Neutrophil (primary cell): ENCODE measurements at regions not wholly inside any gene's neighbourhood (a gene's known extent, or its start where the extent isn't known, plus 50 kb on each side); places are given as distances from the start of the nearest gene placed in this dataset.

Experiments
- H3K27ac ChIP-seq: fragments of 200-600 bp; sonication (generic); 2 replicates; pipeline ENCODE4 v1.5.1; 2016; ENCODE audit warnings: mild to moderate bottlenecking, moderate library complexity
- H3K27me3 ChIP-seq: fragments of 200-600 bp; sonication (generic); 2 replicates; pipeline ENCODE4 v1.6.0; 2016; ENCODE audit warnings: mild to moderate bottlenecking
- H3K36me3 ChIP-seq: fragments of 200-600 bp; sonication (generic); 2 replicates; pipeline ENCODE4 v1.5.1; 2017
- H3K4me1 ChIP-seq, 2 experiments: fragments of 200-600 bp in 1 of 2; sonication (generic) in 1 of 2; 1 replicate in 1 of 2; 2 replicates in 1 of 2; pipeline versions ENCODE4 v1.5.1 to v1.6.1; 2013 to 2016; ENCODE audit warnings: low read depth in 1 of 2, low read length in 1 of 2, mild to moderate bottlenecking in 1 of 2, moderate library complexity in 1 of 2; ENCODE audit not compliant: control insufficient read depth in 1 of 2, insufficient read depth in 1 of 2
- H3K4me3 ChIP-seq, 2 experiments: fragments of 200-600 bp in 1 of 2; sonication (generic) in 1 of 2; 1 replicate in 1 of 2; 2 replicates in 1 of 2; pipeline ENCODE4 v1.5.1; 2013 to 2016; ENCODE audit warnings: low read depth in 1 of 2, low read length in 1 of 2, mild to moderate bottlenecking in 1 of 2, moderate library complexity in 1 of 2
- H3K9me3 ChIP-seq: fragments of 200-600 bp; sonication (generic); 2 replicates; pipeline ENCODE4 v1.5.1; 2016
- TF ChIP-seq, protein P1 (sequence below): fragments of 200-600 bp; sonication (generic); IDR thresholded peaks from 2 replicates; pipeline ENCODE4 v1.5.1; 2016; ENCODE audit warnings: antibody characterized with exemption

DNA sequence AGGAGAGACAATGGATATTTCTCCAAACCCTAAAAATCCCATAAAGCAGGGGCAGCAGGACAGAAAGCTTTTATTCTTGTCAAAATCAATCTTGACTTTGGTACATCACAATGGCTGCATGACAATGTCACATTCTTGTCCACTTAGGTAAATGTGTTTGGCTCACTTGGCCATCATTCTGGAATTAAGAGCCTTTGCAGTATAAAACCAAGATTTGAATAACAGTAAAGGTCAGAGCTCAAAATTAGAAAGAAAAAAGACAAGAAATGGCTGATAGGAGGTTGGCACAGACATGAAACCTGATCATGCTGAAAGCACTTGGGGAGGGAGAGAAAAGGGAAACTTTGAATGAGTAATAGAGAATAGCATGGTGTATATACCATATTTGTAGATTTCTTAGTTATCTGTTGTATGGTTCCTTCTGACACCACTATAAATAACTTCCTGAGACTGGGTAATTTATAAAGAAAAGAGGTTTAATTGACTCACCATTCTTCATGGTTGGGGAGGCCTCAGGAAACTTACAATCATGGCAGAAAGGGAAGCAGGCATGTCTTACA lies 158.5 kb upstream of the SGO1 start:
- Histone ChIP-seq H3K9me3 (no peaks in the 10 kb centered on the region), H3K36me3 (no peaks in the 10 kb centered on the region), H3K4me1 (no peaks in the 10 kb centered on the region), H3K27ac (no peak overlapping the region), H3K4me3 (no peak overlapping the region), H3K27me3 (no peaks in the 10 kb centered on the region)
- TF ChIP-seq, protein P1, sequence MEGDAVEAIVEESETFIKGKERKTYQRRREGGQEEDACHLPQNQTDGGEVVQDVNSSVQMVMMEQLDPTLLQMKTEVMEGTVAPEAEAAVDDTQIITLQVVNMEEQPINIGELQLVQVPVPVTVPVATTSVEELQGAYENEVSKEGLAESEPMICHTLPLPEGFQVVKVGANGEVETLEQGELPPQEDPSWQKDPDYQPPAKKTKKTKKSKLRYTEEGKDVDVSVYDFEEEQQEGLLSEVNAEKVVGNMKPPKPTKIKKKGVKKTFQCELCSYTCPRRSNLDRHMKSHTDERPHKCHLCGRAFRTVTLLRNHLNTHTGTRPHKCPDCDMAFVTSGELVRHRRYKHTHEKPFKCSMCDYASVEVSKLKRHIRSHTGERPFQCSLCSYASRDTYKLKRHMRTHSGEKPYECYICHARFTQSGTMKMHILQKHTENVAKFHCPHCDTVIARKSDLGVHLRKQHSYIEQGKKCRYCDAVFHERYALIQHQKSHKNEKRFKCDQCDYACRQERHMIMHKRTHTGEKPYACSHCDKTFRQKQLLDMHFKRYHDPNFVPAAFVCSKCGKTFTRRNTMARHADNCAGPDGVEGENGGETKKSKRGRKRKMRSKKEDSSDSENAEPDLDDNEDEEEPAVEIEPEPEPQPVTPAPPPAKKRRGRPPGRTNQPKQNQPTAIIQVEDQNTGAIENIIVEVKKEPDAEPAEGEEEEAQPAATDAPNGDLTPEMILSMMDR = no peak

DNA sequence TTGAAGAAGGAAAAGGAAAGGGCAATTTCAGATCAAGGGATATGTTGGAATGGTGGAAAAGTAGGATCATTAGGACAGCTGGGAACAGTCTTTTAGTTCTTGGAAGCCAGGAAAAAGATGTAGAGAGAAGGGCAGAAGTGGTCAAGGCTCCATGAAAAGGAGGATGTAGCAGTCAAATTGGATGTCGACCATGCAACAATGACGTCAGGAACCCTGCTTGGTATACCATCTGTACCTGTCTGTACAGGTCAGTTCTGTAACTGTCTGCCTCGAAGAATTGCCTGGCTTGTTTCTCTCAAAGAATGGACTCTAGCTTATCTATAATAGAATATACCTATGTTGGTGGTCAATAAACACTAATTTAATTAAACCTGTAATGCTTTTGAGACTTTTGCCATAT lies 157.8 kb upstream of the SGO1 start:
- Histone ChIP-seq H3K9me3 (no peaks in the 10 kb centered on the region), H3K27me3 (no peaks in the 10 kb centered on the region), H3K36me3 (no peaks in the 10 kb centered on the region), H3K27ac (no peak overlapping the region), H3K4me3 (no peak overlapping the region), H3K4me1 (no peaks in the 10 kb centered on the region)
- TF ChIP-seq, protein P1 = no peak

DNA sequence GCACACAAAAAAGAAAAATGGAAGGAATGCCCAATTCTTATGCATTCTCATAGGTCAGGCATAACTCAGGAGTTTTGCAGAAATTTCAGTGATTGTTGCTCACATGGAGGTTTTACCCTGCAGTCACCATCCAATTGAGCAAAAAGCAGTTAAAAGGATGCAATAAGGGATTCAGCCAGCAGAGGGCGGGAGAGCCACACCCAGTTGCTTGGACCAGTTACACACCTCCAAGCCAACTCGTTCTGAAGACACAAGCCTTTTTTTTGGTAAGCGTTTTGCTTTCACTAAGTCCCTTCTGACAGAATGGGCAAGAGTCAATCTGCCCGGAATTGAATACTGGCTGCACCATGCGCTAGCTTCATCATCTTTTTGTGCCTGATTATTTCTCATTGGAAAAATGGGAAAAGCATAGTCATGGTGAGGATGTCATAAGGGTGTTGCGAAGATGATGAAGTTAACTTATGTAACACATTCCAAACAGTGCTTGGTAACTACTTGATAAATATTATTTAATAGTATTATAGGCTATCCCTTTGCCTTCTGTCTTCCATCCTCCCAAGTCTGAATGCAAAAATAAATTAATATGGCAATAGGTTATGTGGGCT lies 154.4 kb upstream of the SGO1 start:
- no peaks in the 10 kb centered on the region for H3K27me3 ChIP-seq
- H3K4me3 ChIP-seq = no peak overlapping the region
- H3K4me1 ChIP-seq = no peaks in the 10 kb centered on the region
- TF ChIP-seq, protein P1 = peak; percentile 62
- H3K27ac ChIP-seq = no peak overlapping the region
- no peaks in the 10 kb centered on the region for H3K9me3 ChIP-seq
- no peaks in the 10 kb centered on the region for H3K36me3 ChIP-seq

DNA sequence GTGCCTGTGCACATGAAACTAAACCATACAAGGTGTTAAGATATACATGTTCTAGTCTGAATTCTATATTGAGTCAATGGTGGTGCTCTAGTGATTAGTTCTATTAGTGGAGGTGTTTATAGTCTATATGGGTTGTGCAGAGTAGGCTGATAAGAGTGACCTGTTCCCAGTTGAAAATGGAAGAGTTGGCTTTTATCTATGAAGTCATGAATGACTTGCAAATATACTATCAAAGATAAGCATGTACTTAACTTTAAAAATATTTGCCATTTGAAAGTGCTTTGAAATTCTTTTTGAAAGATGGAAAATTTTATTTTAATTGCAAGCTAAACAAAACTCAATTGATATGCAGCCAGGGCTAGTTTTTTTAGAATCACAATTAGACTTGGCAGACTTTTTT lies 150.6 kb upstream of the SGO1 start:
- no peaks in the 10 kb centered on the region for H3K4me1 ChIP-seq
- H3K27me3 ChIP-seq = no peaks in the 10 kb centered on the region
- H3K4me3 ChIP-seq = no peak overlapping the region
- TF ChIP-seq, protein P1 = no peak
- no peak overlapping the region for H3K27ac ChIP-seq
- no peaks in the 10 kb centered on the region for H3K9me3 ChIP-seq
- no peaks in the 10 kb centered on the region for H3K36me3 ChIP-seq

DNA sequence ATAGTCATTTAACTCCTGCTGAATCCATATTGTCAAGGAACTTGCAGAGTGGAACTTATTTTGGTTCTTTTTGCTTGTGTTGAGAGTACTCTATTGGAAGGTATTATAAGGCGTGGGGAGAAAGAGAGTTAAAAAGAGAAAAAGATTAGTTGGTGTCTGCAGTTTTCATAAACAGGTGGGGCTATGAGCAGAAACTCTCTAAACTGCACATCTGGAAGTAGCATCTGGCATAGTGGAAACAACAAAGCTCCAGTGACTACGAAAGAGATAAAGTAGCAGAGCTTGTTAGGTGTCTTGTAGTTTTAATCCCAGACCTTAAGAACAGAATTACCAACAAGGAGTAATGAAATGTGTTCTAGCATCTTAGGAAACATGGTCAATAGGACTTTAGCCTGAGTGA lies 148.8 kb upstream of the SGO1 start:
- TF ChIP-seq, protein P1 = no peak
- Histone ChIP-seq H3K36me3 (no peaks in the 10 kb centered on the region), H3K4me3 (no peak overlapping the region), H3K4me1 (no peaks in the 10 kb centered on the region), H3K27ac (no peak overlapping the region), H3K9me3 (no peaks in the 10 kb centered on the region), H3K27me3 (no peaks in the 10 kb centered on the region)
